Vagina (tissue), 2 donors: ENCODE measurements at regions not wholly inside any gene's neighbourhood (a gene's known extent, or its start where the extent isn't known, plus 50 kb on each side); places are given as distances from the start of the nearest gene placed in this dataset.
A peak's percentile ranks its signal among the peaks of the same experiment; 100 is the strongest.

Source experiments
- DNase-seq, 2 donors: peaks; one replicate each; pipeline ENCODE4 v3.0.0-alpha.2; 2017; ENCODE audit errors: extremely low spot score in 2 of 2
- H3K27ac ChIP-seq: fragments of 200-600 bp; sonication (generic); one replicate; pipeline ENCODE4 v1.5.1; 2019
- H3K27me3 ChIP-seq: fragments of 200-600 bp; sonication (generic); one replicate; pipeline ENCODE4 v1.5.1; 2019
- H3K36me3 ChIP-seq, 2 donors: fragments of 200-600 bp; sonication (generic); one replicate each; pipeline ENCODE4 v1.5.1; 2017 to 2019
- H3K4me1 ChIP-seq: fragments of 200-600 bp; sonication (generic); one replicate; pipeline ENCODE4 v1.5.1; 2019
- H3K4me3 ChIP-seq, 2 donors: fragments of 200-600 bp; sonication (generic); 1 replicate in 1 of 2; 2 replicates in 1 of 2; pipeline ENCODE4 v1.5.1; 2016 to 2019
- H3K9me3 ChIP-seq: fragments of 200-600 bp; sonication (generic); one replicate; pipeline ENCODE4 v1.5.1; 2019
- POLR2A ChIP-seq, 2 donors: fragments of 450-650 bp; IDR thresholded peaks; one replicate each; pipeline ENCODE4 v1.6.1; 2017; ENCODE audit warnings: antibody characterized with exemption in 2 of 2, mild to moderate bottlenecking in 2 of 2, moderate library complexity in 2 of 2
- POLR2AphosphoS5 ChIP-seq, 2 donors: sonication (generic); formaldehyde crosslinking; IDR thresholded peaks; one replicate each; pipeline ENCODE4 v1.9.0; 2017; ENCODE audit warnings: antibody characterized with exemption in 2 of 2, mild to moderate bottlenecking in 2 of 2, low read depth in 1 of 2; ENCODE audit not compliant: insufficient read depth in 1 of 2
- intact Hi-C: fragments of 100-400 bp; cut with DNase I; formaldehyde crosslinking; loops from one replicate; pipeline ENCODE4 v1.15.1; 2023
- TF ChIP-seq, protein P1 (sequence below), 3 experiments: fragments of 450-650 bp in 2 of 3; fragments of 200-600 bp in 1 of 3; sonication (generic) in 1 of 3; IDR thresholded peaks; one replicate each; pipeline ENCODE4 v1.5.1; 2017 to 2019; ENCODE audit warnings: antibody characterized with exemption in 3 of 3, mild to moderate bottlenecking in 2 of 3, moderate library complexity in 2 of 3

DNA sequence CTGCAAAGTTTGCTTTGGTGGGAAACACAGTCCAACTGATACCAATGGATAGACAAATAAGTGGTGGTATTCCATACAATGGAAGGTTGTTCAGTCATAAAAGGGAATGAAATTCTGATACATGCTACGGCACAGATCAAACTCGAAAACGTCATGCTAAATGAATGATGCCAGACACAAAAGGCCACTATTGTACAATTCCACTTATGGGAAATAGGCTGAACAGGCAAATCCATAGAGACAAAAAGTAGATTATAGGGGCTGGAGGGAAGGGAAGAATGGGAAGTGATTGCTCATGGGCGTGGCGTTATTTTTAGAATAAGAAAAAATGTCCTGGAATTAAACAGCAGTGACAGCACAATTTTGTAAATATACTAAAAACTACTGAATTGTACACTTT lies 66.0 kb upstream of the FOXK1 start:
- Histone ChIP-seq H3K4me1 (peaks cover 28% of the 10 kb centered on the region), H3K9me3 (no peaks in the 10 kb centered on the region), H3K27ac (no peak overlapping the region), H3K36me3 (no peaks in the 10 kb centered on the region), H3K27me3 (no peaks in the 10 kb centered on the region), H3K4me3 (no peak overlapping the region)
- intact Hi-C loops: loop anchor here (10.0 kb wide), 1 partner anchor 139 kb away; no protein-coding TSS in a partner anchor
- no peak for DNase-seq
- no peak for TF ChIP-seq POLR2AphosphoS5 (IDR thresholded peaks at IDR 0.05; ENCODE audit: insufficient read depth in 1 of 2, low read depth in 1 of 2)
- TF ChIP-seq POLR2A (IDR thresholded peaks at IDR 0.05): no peak
- TF ChIP-seq, protein P1, sequence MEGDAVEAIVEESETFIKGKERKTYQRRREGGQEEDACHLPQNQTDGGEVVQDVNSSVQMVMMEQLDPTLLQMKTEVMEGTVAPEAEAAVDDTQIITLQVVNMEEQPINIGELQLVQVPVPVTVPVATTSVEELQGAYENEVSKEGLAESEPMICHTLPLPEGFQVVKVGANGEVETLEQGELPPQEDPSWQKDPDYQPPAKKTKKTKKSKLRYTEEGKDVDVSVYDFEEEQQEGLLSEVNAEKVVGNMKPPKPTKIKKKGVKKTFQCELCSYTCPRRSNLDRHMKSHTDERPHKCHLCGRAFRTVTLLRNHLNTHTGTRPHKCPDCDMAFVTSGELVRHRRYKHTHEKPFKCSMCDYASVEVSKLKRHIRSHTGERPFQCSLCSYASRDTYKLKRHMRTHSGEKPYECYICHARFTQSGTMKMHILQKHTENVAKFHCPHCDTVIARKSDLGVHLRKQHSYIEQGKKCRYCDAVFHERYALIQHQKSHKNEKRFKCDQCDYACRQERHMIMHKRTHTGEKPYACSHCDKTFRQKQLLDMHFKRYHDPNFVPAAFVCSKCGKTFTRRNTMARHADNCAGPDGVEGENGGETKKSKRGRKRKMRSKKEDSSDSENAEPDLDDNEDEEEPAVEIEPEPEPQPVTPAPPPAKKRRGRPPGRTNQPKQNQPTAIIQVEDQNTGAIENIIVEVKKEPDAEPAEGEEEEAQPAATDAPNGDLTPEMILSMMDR (IDR thresholded peaks at IDR 0.05): no peak

DNA sequence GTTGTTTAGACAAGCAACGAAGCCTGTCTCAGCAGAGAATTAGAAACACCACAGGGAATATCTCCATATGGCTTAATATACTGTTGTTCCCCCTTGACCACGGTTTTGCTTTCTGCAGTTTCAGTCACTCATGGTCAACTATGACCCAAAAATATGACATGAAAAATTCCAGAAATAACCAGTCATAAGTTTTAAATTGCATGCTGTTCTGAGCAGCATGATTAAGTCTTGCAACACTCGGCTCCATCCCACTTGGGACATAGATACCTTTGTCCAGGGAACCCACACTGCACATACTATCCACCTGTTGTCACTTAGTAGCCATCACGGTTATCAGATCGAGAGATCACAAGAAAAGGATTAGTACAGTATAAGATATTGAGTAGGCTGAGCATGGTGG lies 60.7 kb upstream of the FOXK1 start:
- no peak overlapping the region for H3K27ac ChIP-seq
- H3K9me3 ChIP-seq: no peaks in the 10 kb centered on the region
- no peak for DNase-seq
- no peaks in the 10 kb centered on the region for H3K36me3 ChIP-seq
- H3K4me3 ChIP-seq: no peak overlapping the region
- intact Hi-C loops: no loop called here
- peaks cover 16% of the 10 kb centered on the region for H3K4me1 ChIP-seq
- no peaks in the 10 kb centered on the region for H3K27me3 ChIP-seq
- TF ChIP-seq, protein P1 (IDR thresholded peaks at IDR 0.05): no peak
- TF ChIP-seq POLR2A (IDR thresholded peaks at IDR 0.05): no peak

DNA sequence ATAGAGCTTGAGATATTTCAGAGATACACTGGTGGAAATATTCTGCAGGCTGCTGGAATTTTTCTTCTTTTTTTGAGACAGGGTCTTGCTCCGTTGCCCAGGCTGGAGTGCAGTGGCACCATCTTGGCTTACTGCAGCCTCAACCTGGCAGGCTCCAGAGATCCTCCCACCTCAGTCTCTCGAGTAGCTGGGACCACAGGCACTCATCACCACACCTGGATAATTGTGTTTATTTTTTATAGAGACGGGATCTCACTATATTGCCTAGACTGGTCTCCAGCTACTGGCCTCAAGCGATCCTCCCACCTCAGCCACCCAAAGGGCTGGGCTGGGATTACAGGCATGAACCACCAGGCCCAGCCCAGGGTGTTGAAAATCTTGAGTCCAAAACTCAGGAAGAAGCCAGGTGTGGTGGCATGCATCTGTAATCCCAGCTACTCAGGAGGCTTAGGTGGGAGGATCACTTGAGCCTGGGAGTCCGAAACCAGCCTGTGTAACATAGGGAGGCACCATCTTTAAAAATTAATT lies 55.7 kb upstream of the FOXK1 start:
- no peaks in the 10 kb centered on the region for H3K27me3 ChIP-seq
- peaks cover 6% of the 10 kb centered on the region for H3K4me1 ChIP-seq
- no peak for TF ChIP-seq POLR2A (IDR thresholded peaks at IDR 0.05)
- TF ChIP-seq, protein P1 (IDR thresholded peaks at IDR 0.05): no peak
- no peak for TF ChIP-seq POLR2AphosphoS5 (IDR thresholded peaks at IDR 0.05; ENCODE audit: insufficient read depth in 1 of 2, low read depth in 1 of 2)
- H3K4me3 ChIP-seq: no peak overlapping the region
- DNase-seq: no peak
- intact Hi-C loops: no loop called here
- no peaks in the 10 kb centered on the region for H3K36me3 ChIP-seq
- no peak overlapping the region for H3K27ac ChIP-seq
- no peaks in the 10 kb centered on the region for H3K9me3 ChIP-seq

DNA sequence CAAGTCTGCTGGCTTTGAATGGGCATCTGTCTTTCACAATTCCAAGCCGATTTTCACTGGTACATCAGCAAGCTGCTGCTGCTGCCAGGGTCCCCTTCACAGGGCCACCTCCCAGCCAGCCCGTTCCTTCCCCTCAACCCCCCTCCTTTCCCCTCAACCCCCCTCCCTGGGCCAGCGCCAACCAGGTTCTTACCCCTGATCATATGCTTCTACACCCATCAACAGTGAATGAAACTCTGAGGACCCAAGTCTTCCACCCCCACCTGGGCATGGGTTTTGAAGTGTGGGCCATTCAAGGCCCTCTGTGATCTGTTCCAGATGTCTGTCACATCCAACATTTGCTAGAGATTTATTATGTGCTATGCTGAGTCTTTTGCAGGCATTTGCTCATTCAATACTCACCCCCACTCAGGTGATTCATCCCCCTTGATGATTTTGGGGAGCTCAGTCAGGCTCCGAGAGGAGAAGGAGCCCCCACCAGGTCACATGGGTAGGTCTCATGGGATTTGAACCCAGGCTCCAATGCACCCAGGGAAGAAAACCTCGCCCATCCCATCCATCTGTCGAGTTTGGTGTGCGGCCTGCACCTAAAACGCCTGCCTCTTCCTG lies 52.7 kb upstream of the FOXK1 start:
- Histone ChIP-seq H3K9me3 (no peaks in the 10 kb centered on the region), H3K4me1 (peaks cover 9% of the 10 kb centered on the region), H3K27me3 (no peaks in the 10 kb centered on the region), H3K4me3 (no peak overlapping the region), H3K27ac (no peak overlapping the region), H3K36me3 (no peaks in the 10 kb centered on the region)
- intact Hi-C loops: no loop called here
- TF ChIP-seq POLR2A (IDR thresholded peaks at IDR 0.05): no peak
- TF ChIP-seq, protein P1 (IDR thresholded peaks at IDR 0.05): no peak
- no peak for TF ChIP-seq POLR2AphosphoS5 (IDR thresholded peaks at IDR 0.05; ENCODE audit: insufficient read depth in 1 of 2, low read depth in 1 of 2)
- DNase-seq: no peak

DNA sequence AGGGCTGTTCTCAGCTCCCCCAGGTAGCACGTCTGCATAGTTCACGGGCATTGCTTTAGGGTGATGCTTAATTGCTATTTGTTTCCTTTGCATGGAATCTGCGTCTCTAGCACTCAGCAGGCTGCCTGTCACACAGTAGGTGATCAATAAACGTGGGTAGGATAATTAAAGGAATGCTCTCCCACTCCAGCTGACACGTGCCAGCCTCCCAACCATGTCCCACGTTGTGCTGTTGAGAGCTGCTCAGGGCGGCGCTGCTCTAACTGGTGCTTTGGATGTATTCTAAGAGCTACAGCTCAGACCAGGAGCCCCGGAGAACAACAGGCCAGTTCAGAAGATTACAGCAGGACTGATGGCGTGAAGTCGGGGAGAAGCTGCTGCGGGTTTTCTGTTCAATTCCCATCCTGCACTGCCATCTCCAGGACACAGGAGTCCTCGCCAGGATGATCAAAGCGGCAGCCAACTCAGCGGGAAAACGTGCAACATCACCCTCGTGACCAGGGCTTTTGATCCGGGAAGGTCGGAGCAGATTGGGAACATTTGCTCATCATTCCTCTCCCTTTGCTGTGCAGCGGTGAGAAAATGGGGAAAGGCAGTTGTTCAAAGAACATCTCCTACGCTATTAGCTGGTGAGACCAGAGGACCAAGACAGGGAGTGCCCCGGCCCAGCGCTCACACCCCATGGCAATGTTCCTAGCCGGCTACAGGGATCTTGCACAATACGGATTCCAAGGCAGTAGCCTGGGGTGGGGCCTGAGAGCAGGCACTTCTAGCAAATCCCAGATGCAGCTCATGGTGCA lies 50.5 kb upstream of the FOXK1 start:
- no peaks in the 10 kb centered on the region for H3K36me3 ChIP-seq
- no peaks in the 10 kb centered on the region for H3K9me3 ChIP-seq
- H3K27ac ChIP-seq: peak overlapping the region; percentile 79
- H3K27me3 ChIP-seq: no peaks in the 10 kb centered on the region
- H3K4me3 ChIP-seq: peak overlapping the region; percentile 23 to 30
- peaks cover 9% of the 10 kb centered on the region for H3K4me1 ChIP-seq
- intact Hi-C loops: loop anchor here (2.0 kb wide), 1 partner anchor 21 kb away; no protein-coding TSS in a partner anchor
- TF ChIP-seq POLR2AphosphoS5 (IDR thresholded peaks at IDR 0.05; ENCODE audit: insufficient read depth in 1 of 2, low read depth in 1 of 2): peak; percentile 85 to 86
- TF ChIP-seq POLR2A (IDR thresholded peaks at IDR 0.05): no peak
- TF ChIP-seq, protein P1 (IDR thresholded peaks at IDR 0.05): peak; percentile 58 to 69 (median 67)
- peak in 1 of 2 donors; percentile 96 for DNase-seq
